AG09319 (cell line): ENCODE measurements at regions not wholly inside any gene's neighbourhood (a gene's known extent, or its start where the extent isn't known, plus 50 kb on each side); places are given as distances from the start of the nearest gene placed in this dataset.
"Not testable (repeated sequence)": the region's sequence is repeated elsewhere in the genome, so short reads cannot be mapped to it uniquely, and the experiment has no call there.

Experiments used
- DNase-seq: peaks from one replicate; pipeline ENCODE4 v3.0.0-alpha.2; 2010; ENCODE audit warnings: low read depth; ENCODE audit errors: extremely low read depth
- TF ChIP-seq, protein P1 (sequence below): IDR thresholded peaks from 2 replicates; pipeline ENCODE4 v1.5.1; 2011; ENCODE audit warnings: low read depth, mild to moderate bottlenecking, inconsistent platforms, low read length, moderate library complexity

DNA sequence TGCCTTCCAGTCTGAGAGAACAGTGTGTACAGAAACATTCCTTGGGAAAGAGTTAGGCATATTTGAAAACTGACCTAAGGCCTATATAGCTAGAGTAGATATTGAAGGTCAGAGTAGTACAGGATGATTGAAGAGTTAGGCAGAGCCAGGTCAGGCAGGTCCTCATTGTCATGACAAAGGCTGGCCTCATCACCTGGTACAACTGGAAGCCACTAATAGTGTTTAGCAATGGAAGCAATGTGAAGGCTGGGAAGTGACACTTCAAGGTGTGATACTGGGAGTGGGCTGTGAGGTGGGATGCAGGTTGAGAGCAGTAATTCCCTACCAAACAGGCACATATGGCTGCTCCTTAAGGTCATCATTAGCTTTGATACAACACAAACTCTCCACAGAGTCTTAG is 123.6 kb upstream of the CCNH start:
- TF ChIP-seq, protein P1, sequence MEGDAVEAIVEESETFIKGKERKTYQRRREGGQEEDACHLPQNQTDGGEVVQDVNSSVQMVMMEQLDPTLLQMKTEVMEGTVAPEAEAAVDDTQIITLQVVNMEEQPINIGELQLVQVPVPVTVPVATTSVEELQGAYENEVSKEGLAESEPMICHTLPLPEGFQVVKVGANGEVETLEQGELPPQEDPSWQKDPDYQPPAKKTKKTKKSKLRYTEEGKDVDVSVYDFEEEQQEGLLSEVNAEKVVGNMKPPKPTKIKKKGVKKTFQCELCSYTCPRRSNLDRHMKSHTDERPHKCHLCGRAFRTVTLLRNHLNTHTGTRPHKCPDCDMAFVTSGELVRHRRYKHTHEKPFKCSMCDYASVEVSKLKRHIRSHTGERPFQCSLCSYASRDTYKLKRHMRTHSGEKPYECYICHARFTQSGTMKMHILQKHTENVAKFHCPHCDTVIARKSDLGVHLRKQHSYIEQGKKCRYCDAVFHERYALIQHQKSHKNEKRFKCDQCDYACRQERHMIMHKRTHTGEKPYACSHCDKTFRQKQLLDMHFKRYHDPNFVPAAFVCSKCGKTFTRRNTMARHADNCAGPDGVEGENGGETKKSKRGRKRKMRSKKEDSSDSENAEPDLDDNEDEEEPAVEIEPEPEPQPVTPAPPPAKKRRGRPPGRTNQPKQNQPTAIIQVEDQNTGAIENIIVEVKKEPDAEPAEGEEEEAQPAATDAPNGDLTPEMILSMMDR: no peak
- DNase-seq: no peak

- DNase-seq: no peak
- TF ChIP-seq, protein P1: no peak
These were observed 123.0 kb upstream of the CCNH start for GRCh38 chr5:87535706-87536105.

GRCh38 chr5:87529486-87530076 is 116.9 kb upstream of the CCNH start:
- DNase-seq: no peak
- TF ChIP-seq, protein P1: no peak

DNA sequence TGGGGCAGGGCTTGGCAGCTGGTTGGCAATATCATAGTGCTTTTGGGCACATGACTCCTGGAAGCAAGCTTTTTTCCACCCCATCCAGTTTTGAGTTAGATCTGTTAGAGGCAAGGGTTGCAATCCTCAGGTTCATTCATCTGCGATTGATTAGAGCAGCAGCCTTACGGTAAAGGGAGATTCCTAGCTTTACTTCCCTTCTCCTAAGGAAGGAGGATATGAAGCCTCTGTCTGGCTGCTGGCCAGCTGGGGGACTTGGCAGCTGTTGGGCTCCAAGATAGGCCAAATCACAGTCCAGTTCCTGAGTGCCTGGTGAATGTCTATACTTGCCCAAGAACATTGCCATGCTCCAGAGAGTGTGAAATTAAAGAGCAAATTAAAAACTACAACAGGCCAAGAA is 113.4 kb upstream of the CCNH start:
- TF ChIP-seq, protein P1: no peak
- DNase-seq: no peak

DNA sequence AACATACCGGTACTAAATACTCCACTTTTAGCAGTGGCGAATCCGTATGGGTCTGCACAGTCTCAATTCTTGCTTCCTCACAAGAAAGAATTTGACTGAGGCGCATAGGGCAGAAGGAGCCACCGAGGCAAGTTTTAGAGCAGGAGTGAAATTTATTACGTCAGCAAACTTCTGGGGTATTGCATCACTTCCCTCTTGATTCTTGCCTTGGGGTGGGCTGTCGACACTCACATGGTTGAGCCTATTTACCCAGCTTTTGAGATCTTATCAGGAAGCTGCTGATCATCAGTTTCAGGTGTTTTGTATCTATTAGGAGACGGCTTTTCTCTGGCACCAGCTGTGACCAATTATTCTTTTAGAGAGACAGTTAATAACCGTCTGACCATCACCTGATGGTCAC is 111.5 kb upstream of the CCNH start:
- TF ChIP-seq, protein P1: no peak
- no peak for DNase-seq

DNA sequence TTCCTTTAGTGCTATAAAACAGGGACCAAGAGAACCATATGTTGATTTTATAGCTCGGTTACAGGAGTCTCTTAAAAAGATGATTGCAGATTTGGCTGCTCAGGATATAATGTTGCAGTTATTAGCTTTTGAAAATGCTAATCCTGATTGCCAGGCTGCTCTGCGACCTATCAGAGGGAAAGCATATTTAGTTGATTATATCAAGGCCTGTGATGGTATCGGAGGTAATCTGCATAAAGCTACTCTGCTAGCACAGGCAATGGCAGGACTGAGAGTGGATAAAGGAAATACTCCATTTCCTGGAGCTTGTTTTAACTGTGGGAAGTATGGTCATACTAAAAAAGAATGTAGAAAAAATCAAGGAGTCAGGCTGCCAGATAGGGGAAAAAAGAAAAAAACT is 99.0 kb upstream of the CCNH start:
- not testable (repeated sequence) for DNase-seq

GRCh38 chr5:87503004-87503403 is 90.3 kb upstream of the CCNH start:
- TF ChIP-seq, protein P1: no peak
- DNase-seq: no peak
